Putamen (tissue), 1 donor: ENCODE measurements at regions not wholly inside any gene's neighbourhood (a gene's known extent, or its start where the extent isn't known, plus 50 kb on each side); places are given as distances from the start of the nearest gene placed in this dataset.

Experiments used
- DNase-seq: peaks from one replicate; pipeline ENCODE4 v3.0.0-alpha.2; 2016; ENCODE audit warnings: low spot score

DNA sequence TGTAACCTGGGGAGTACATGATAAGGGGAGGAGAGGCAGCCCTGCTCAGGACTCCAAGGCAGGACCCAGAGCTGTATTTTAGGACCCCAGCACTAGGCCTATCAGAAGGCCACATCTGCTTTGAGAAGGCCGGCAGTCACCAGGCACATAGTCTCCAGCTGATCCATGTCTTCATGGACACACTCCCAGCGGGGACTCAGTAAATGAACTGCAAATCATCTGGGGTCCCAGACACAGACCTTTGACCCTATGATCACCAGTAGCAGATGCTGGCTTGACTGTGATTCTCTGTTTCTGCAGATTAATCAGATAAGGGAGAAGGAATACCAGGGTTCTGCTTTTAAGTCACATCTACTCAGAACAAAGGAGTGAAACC is 341.4 kb upstream of the PODXL start:
- DNase-seq, result no peak

- no peak for DNase-seq
Observed at GRCh38 chr7:131897016-131897789, 340.8 kb upstream of the PODXL start.

DNA sequence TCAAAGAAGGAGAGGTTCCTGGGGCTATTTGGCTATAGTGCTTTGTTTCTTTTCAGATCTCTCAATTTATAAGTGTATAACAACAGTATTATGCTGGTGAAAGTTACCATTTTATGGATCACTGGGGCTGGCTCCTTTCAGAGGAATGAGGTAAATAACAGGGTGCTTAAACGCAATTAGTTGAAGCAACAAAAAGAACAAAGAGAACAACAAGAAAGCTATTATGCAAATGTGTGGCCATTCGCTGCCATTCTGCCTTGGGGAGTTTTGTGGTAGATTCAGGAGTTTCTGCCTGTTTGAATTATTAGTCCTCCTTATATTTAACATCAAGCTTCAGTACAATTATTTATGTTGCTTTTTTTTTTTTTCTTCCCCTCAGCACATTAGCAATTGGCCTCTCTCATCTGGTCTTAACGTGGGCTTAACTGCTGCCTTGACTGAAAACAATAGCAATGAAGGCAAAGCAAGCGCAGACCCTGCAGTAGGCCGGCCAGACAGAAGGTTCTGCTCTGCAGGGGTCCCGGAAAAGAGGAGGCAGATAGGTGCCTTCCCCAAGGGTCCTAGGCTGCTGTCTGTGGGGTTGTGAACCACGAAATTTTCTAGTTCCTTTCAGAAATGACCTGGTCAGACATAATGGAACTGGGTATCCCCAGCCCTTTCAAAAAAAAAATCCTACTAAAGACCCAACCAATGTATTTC is 339.9 kb upstream of the PODXL start:
- no peak for DNase-seq

DNA sequence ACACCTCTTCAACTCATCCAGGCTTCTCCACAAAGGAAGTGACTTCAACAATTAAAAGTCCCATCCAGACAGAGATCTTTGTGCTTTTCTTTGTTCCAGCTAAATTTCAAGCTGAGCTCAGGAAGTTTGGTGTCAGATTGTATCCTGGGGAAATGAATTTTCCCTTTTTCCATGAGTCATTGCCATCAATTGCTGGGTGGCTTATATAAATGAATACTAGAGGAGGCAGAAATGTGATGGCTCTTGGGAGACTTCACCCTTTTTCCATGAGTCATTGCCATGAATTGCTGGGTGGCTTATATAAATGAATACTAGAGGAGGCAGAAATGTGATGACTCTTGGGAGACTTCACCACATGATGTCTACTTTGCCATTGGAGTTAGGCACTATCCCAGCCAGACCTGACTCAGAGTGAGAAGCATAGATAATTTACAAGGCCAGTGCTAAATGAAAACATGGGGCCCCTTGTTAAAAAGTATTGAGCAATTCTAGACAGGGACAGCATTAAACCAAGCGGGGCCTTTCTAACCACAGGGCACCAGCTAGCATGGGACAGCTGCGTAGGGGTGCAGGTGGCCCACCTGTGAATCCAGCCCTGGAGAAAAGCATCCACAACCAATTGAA is 339.2 kb upstream of the PODXL start:
- DNase-seq, result peak; percentile 68

GRCh38 chr7:131893631-131894340 is 337.4 kb upstream of the PODXL start:
- DNase-seq, result no peak

GRCh38 chr7:131890176-131890575 is 333.7 kb upstream of the PODXL start:
- no peak for DNase-seq

DNA sequence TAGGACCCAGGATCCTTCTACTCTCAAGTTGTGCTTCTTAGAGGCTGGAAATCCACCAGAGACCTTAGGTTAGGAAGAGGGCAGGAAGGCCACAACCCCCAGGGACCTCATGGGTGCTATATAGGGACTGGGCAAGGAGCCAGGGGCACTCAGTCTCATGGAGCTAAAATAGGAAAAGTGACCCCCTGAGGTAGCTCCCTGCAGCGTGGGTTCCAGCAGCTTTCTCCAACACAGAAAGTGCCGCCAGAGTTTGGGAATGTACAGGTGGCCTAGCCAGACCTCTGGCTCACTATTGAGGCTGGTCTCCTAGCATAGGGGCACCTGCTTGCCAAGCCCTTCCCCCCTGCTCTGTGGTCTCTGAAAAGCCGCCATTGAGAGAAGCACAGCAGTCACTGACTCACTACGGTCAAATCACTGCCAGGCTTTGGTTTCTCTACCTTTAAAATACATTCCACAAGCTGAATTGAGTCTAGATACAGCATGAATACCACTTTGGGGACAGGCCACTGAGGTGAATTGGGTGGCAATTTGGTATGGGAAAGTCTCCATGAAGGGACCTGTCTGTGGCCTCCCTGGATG is 333.2 kb upstream of the PODXL start:
- no peak for DNase-seq

- DNase-seq, result no peak
Observed at GRCh38 chr7:131883769-131884168, 327.3 kb upstream of the PODXL start.

GRCh38 chr7:131883196-131883595 is 326.8 kb upstream of the PODXL start:
- no peak for DNase-seq

DNA sequence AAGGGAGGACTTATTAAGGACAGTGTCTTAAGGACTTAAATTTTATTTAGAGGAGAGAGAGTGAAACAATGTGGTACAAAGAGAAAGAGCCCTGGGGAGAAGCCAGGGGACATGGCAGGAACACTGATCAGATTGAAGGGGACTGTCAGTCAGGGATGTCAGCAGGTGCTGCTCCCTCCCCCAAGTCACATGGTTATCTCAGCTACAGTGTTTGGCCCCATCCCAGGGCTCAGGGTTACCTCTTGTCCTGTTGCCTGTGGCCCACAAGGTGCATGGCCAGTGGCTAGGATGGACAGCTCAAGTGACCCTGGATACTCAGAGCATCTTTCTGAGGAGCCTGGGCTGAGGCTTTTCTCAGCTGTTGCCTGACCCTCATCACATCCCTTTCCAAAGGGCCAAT is 325.9 kb upstream of the PODXL start:
- DNase-seq, result no peak

- no peak for DNase-seq
Observed at GRCh38 chr7:131880078-131880477, 323.6 kb upstream of the PODXL start.

DNA sequence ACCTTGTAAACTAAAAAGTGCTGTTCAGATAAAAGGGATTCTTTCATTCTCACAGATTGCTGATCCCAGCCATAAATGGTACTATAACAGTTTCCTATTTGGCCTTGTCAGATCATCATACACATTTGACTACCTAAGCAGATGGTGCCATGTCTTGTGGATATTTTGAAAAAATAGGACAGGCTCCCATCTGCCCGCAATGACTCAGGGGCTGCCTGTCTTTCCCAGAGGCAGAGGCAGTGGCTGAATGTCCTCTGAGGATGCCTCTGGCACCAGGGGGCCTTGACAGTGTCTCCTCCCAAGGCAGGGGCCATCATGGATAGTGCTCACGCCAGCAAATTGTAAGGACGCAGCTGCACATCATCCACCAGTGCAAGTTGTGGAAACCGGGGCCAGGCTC is 323.0 kb upstream of the PODXL start:
- DNase-seq, result no peak

DNA sequence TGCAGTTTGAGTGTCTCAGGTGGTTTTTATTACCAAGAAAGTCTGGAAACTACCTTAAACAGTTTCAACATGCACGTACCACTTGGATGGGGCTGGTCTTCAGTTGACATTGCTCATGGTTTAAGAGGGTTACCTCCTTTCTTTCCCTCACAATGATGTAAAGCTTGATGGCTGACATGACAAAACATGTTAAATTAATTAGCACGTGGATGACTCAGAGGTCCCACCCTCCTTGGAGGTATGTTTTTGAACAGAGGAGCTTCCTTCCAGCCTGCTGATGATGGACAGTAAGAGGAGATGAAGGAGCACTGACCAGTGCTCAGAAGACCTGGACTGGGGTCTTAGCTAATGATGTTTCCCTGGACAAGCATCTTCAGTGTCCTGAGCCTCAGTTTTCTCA is 322.3 kb upstream of the PODXL start:
- DNase-seq, result no peak

GRCh38 chr7:131873581-131873980 is 317.2 kb upstream of the PODXL start:
- no peak for DNase-seq

DNA sequence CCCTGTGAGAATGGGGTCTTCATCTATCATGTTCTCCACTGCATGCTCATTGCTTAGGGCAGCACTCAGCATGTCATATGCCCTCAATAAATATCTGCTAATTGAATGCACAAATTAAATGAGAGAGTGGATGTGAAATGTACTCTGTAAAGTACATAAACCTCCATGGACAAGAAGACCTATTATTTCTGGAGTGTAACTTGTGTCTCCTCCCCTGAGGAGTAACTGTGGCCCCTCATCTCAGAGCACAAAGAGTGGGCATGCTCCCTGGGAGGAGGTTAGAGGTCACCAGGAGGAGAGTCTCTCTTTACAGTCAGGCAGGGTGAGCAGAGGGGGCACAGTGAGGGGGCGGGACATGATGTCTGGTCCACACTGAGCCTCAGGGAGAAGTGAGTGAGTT is 313.6 kb upstream of the PODXL start:
- DNase-seq, result no peak

DNA sequence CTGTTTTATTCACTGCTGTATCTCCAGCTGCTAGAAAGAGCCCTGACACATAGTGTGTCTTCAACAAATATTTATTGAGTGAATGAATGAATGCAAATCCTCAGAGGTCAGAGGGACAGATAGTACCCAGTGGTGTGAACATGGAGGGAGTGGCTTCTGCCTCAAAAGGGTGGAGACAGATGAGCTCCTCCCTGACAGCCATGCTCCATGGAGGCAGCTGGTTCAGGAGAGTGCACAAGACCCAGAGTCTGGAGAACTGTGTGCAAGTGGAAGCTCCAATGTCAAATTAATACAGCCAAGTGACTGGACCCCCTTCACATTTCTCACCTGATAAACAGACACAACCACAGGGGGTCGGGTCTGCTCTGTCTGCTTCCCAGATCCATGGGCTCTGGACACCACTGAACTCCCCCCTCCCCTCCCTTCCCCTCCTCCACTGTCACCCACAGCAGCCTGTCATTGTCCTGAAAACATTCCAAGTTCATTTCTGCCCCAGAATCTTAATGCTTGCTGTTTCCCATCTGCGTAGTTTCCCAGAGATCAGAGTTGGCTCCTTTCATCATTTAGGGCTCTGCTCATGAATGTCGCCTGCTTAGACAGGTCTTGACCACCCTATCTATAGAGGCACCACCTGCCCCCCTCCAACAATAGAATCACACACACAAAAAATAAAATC is 312.9 kb upstream of the PODXL start:
- no peak for DNase-seq

GRCh38 chr7:131867461-131867860 is 311.0 kb upstream of the PODXL start:
- no peak for DNase-seq

- no peak for DNase-seq
Observed at GRCh38 chr7:131865911-131866310, 309.5 kb upstream of the PODXL start.

DNA sequence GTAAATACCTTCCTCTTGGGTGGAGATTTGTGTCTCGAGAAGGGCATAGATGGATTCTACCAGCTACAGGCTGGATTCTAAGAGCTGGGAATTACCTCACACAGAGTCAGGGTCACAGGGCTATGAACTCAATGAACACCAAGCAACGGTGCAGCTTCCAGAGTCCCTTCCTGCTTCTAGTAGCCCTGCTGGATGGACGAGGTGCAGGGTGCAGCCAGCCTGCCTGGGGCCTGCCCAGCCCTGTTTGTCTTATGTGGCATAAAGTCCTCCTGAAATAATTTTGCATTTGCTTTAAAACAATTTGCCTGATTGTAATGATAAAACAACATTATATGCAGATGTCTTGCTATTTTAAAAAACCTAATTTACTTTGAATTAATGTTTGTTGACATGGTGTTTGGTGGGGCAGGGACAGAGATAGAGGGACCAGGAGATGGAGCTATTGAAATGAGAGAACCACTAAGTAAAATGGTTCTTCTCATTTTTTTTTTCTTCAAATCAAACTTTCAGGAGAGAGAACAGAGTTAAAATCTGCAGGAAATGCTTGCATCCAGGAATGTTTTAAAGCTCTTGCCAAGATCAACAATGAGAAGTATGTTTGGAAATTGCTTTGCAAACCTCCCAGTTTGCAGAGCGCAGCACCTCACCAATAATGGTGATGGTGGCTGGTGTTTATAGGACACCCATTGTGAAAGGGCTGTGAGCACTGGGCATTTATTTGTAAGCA is 305.4 kb upstream of the PODXL start:
- DNase-seq, result no peak

DNA sequence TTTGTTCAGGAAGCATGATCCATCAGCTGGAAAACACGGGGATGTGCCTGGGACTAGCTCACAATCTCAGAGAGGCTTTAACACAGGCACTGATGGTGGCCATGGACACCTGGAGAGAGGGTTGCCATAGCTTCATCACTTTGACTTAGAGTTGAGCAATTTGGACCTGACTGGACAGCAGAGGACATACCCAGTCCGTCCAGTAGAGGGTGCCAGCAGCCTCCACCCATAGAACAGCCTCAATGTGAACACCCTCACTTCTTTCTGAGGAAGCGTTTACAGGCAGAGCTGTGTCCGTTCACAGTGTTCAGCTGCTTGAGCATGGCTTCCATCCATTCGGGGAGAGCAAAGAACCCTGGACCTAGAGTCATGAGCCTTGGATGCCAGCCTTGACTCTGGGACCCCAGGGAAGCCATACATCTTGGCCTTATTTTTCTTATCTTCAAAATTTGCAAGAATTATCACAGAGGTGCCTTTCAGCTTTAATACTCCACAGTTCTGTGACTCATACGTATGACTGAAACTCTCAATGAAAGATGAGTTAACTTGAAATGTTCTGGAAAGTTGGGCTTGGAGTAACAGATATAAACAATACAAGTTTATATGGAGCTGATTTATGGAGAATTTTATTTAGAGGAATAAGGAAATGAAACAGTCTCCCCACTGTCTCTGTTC is 302.9 kb upstream of the PODXL start:
- DNase-seq, result peak; percentile 21
